Uterus (tissue), 3 donors: ENCODE measurements at regions not wholly inside any gene's neighbourhood (a gene's known extent, or its start where the extent isn't known, plus 50 kb on each side); places are given as distances from the start of the nearest gene placed in this dataset.

Source experiments
- DNase-seq, 2 donors: peaks; one replicate each; pipeline ENCODE4 v3.0.0-alpha.2; 2019 to 2020
- H3K27ac ChIP-seq, 2 donors: fragments of 200-600 bp; sonication (generic); 1 replicate in 1 of 2; 2 replicates in 1 of 2; pipeline ENCODE4 v1.5.1; 2016 to 2018
- H3K27me3 ChIP-seq, 2 donors: fragments of 200-600 bp; sonication (generic); one replicate each; pipeline ENCODE4 v1.5.1; 2018 to 2019; ENCODE audit warnings: control low read depth in 1 of 2
- H3K36me3 ChIP-seq, 2 donors: fragments of 200-600 bp; sonication (generic); one replicate each; pipeline ENCODE4 v1.5.1; 2019; ENCODE audit warnings: control low read depth in 1 of 2
- H3K4me1 ChIP-seq, 2 donors: fragments of 200-600 bp; sonication (generic); one replicate each; pipeline ENCODE4 v1.5.1; 2018 to 2019; ENCODE audit warnings: control low read depth in 1 of 2
- H3K4me3 ChIP-seq, 2 donors: fragments of 200-600 bp; sonication (generic); 1 replicate in 1 of 2; 2 replicates in 1 of 2; pipeline ENCODE4 v1.5.1; 2018 to 2019; ENCODE audit warnings: mild to moderate bottlenecking in 1 of 2
- H3K9me3 ChIP-seq, 2 donors: fragments of 200-600 bp; sonication (generic); one replicate each; pipeline ENCODE4 v1.5.1; 2019; ENCODE audit warnings: control low read depth in 1 of 2
- CTCF ChIP-seq, 4 experiments: fragments of 200-600 bp in 2 of 4; fragments of 450-650 bp in 2 of 4; sonication (generic) in 2 of 4; IDR thresholded peaks; one replicate each; pipeline ENCODE4 v1.5.1; 2016 to 2019; ENCODE audit warnings: antibody characterized with exemption in 4 of 4, mild to moderate bottlenecking in 2 of 4, moderate library complexity in 1 of 4
- POLR2A ChIP-seq, 2 donors: fragments of 450-650 bp; IDR thresholded peaks; one replicate each; pipeline ENCODE4 v1.6.1; 2016; ENCODE audit warnings: antibody characterized with exemption in 2 of 2, mild to moderate bottlenecking in 1 of 2, moderate library complexity in 1 of 2
- intact Hi-C: fragments of 100-400 bp; cut with DNase I; formaldehyde crosslinking; loops from one replicate; pipeline ENCODE4 v1.15.1; 2023; ENCODE audit warnings: low total_unique reads
- donor health status: DM: yes; HTN: yes; CAD: no.

GRCh38 chr1:193320270-193320669 is 133.9 kb upstream of the B3GALT2 start:
- intact Hi-C loops: no loop called here
- H3K4me1 ChIP-seq: no peaks in the 10 kb centered on the region
- H3K36me3 ChIP-seq: no peaks in the 10 kb centered on the region
- no peaks in the 10 kb centered on the region for H3K27me3 ChIP-seq
- no peak overlapping the region for H3K27ac ChIP-seq
- H3K4me3 ChIP-seq: no peak overlapping the region
- no peak for DNase-seq
- TF ChIP-seq CTCF (IDR thresholded peaks at IDR 0.05): no peak
- no peak for TF ChIP-seq POLR2A (IDR thresholded peaks at IDR 0.05)
- no peaks in the 10 kb centered on the region for H3K9me3 ChIP-seq

GRCh38 chr1:193318347-193318746 is 131.9 kb upstream of the B3GALT2 start:
- intact Hi-C loops: no loop called here
- Histone ChIP-seq H3K27me3 (no peaks in the 10 kb centered on the region), H3K36me3 (no peaks in the 10 kb centered on the region), H3K9me3 (no peaks in the 10 kb centered on the region), H3K4me3 (no peak overlapping the region), H3K4me1 (no peaks in the 10 kb centered on the region), H3K27ac (no peak overlapping the region)
- DNase-seq: no peak
- TF ChIP-seq POLR2A (IDR thresholded peaks at IDR 0.05) (no peak), CTCF (IDR thresholded peaks at IDR 0.05) (no peak)

- intact Hi-C loops: no loop called here
- Histone ChIP-seq H3K4me1 (no peaks in the 10 kb centered on the region), H3K27ac (no peak overlapping the region), H3K36me3 (no peaks in the 10 kb centered on the region), H3K9me3 (no peaks in the 10 kb centered on the region), H3K4me3 (no peak overlapping the region), H3K27me3 (no peaks in the 10 kb centered on the region)
- DNase-seq: no peak
- TF ChIP-seq CTCF (IDR thresholded peaks at IDR 0.05) (no peak), POLR2A (IDR thresholded peaks at IDR 0.05) (no peak)
These were observed 127.1 kb upstream of the B3GALT2 start for GRCh38 chr1:193313354-193314140.

GRCh38 chr1:193312432-193312831 is 126.0 kb upstream of the B3GALT2 start:
- H3K27ac ChIP-seq: no peak overlapping the region
- H3K4me1 ChIP-seq: no peaks in the 10 kb centered on the region
- TF ChIP-seq CTCF (IDR thresholded peaks at IDR 0.05) (no peak), POLR2A (IDR thresholded peaks at IDR 0.05) (no peak)
- no peak for DNase-seq
- no peaks in the 10 kb centered on the region for H3K9me3 ChIP-seq
- no peaks in the 10 kb centered on the region for H3K36me3 ChIP-seq
- no peak overlapping the region for H3K4me3 ChIP-seq
- intact Hi-C loops: no loop called here
- H3K27me3 ChIP-seq: no peaks in the 10 kb centered on the region

- no peaks in the 10 kb centered on the region for H3K4me1 ChIP-seq
- H3K4me3 ChIP-seq: no peak overlapping the region
- H3K9me3 ChIP-seq: no peaks in the 10 kb centered on the region
- no peak for DNase-seq
- TF ChIP-seq POLR2A (IDR thresholded peaks at IDR 0.05) (no peak), CTCF (IDR thresholded peaks at IDR 0.05) (no peak)
- intact Hi-C loops: no loop called here
- no peaks in the 10 kb centered on the region for H3K27me3 ChIP-seq
- H3K27ac ChIP-seq: no peak overlapping the region
- no peaks in the 10 kb centered on the region for H3K36me3 ChIP-seq
These were observed 125.0 kb upstream of the B3GALT2 start for GRCh38 chr1:193311226-193311948.
